ENCODE measurements at regions not wholly inside any gene's neighbourhood (a gene's known extent, or its start where the extent isn't known, plus 50 kb on each side); places are given as distances from the start of the nearest gene placed in this dataset.

DNA sequence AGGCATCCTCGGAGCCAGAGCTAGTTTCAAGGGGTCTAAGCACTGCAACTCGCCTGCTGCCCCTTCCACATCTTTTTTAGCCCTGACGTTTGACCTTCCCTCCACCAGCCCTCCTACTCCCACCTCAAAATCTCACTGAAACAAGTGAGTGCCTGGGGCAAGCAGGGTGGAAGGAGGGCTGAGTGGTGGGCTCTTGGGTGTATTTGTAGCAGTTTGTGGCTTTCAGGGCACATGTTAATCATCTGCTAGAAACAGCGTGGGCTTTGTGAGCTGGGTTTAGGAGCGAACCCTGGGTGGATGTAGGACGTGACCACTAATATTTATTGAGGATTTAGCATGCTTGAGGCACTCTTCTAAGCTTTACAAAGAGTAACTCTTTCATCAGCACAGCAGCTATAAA, 390.3 kb downstream of the GRIN2B start:
- TF ChIP-seq CTCF (IDR thresholded peaks at IDR 0.05) (no peak), SIN3A (IDR thresholded peaks at IDR 0.05; ENCODE audit: borderline replicate concordance, insufficient read depth, low read depth, low read length) (no peak), POLR2AphosphoS5 (IDR thresholded peaks at IDR 0.05; ENCODE audit: low read depth, low read length) (no peak), REST (IDR thresholded peaks at IDR 0.05; ENCODE audit: insufficient read depth in 1 of 2, low read depth in 2 of 2, low read length in 1 of 2) (no peak), TCF7L2 (IDR thresholded peaks at IDR 0.05; ENCODE audit: low read depth, low read length) (no peak)

Measured in Panc1 (cell line).